Heart left ventricle (tissue), 13 donors: ENCODE measurements at regions not wholly inside any gene's neighbourhood (a gene's known extent, or its start where the extent isn't known, plus 50 kb on each side); places are given as distances from the start of the nearest gene placed in this dataset.

ENCODE experiments used
- POLR2A ChIP-seq, 2 donors: fragments of 450-650 bp; IDR thresholded peaks; one replicate each; pipeline ENCODE4 v1.6.1; 2017; ENCODE audit warnings: antibody characterized with exemption in 2 of 2, mild to moderate bottlenecking in 2 of 2, moderate library complexity in 2 of 2
- TF ChIP-seq, protein P1 (sequence below), 12 donors: fragments of 200-600 bp; sonication (generic) in 4 of 12; IDR thresholded peaks; one replicate each; pipeline versions ENCODE4 v1.5.0 to v1.8.0; 2018 to 2022; ENCODE audit warnings: antibody characterized with exemption in 12 of 12, mild to moderate bottlenecking in 5 of 12
- donor health status: ischemic (EF 13 %, LVEDD 7.1; RV severe dilation, severe dysfunction).
- donor health status: DM: no; HTN: yes; CAD: no.
- donor health status: DM: no; HTN: no; CAD: no.
- donor health status: ischemic (EF 25% LVEDD 6.9; RV normal size, moderate dysfunction).
- donor health status: ischemic (EF 25% LVEDD 5.7; RV mildly dilated, moderate dysfunction).
- donor health status: ischemic (EF 35%, LVEDD 5.7; RV mildly dilated, moderate dysfunction).
- donor health status: nonischemic (EF 11% LVEDD 7.7; RV severe dilation, severe dysfunction).
- donor health status: DM: yes; HTN: yes; CAD: no.
- donor health status: PGD.
- donor health status: ischemic (EF 29% LVEDD 5.4; RV normal size, mild dysfunction).
- donor health status: nonischemic (EF 23%, LVEDD 6.1; RV moderate dilation, normal function).

DNA sequence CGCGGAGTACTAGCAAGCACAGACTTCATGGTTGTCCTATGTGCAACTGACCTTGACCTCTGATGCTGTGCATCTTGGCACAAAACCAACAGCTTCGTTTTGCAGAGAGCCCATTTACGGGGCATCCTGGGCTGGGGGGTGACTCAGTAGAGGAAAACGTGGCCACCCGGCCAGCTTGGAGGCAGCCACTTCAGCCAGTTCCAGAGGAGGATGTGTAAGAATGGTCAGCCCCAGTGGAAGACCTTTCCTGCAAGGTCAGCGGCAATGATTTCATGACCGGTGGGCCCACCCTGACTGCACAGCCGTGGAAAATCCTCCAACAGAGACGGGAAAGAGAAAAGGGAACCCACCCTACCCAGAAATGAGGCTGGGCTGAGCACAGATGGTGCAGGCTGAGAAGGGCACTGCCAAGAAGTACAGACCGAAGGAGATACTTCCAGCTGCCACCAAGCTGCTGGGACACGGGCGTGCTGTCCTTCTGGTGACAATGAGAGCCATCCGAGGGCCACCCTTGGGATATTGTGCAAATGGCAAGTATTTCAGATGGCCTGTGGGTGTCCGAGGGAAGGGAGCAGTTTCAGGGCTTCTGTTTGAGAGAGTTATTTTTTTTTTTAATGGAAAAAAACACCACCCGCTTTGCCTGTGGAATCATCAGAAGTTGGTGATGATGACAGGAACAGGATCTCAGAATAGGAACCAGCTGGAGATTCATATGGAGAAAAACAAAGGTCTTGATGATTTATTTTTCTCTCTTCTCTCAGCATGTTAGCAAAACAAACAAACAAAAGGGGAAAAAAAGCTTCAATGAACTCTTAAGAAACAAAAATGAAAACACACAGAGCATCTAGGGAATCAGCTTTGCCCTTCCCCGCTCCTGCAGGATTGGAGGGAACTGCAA is 120.2 kb upstream of the RFLNA start:
- TF ChIP-seq POLR2A (IDR thresholded peaks at IDR 0.05), result no peak
- TF ChIP-seq, protein P1, sequence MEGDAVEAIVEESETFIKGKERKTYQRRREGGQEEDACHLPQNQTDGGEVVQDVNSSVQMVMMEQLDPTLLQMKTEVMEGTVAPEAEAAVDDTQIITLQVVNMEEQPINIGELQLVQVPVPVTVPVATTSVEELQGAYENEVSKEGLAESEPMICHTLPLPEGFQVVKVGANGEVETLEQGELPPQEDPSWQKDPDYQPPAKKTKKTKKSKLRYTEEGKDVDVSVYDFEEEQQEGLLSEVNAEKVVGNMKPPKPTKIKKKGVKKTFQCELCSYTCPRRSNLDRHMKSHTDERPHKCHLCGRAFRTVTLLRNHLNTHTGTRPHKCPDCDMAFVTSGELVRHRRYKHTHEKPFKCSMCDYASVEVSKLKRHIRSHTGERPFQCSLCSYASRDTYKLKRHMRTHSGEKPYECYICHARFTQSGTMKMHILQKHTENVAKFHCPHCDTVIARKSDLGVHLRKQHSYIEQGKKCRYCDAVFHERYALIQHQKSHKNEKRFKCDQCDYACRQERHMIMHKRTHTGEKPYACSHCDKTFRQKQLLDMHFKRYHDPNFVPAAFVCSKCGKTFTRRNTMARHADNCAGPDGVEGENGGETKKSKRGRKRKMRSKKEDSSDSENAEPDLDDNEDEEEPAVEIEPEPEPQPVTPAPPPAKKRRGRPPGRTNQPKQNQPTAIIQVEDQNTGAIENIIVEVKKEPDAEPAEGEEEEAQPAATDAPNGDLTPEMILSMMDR (IDR thresholded peaks at IDR 0.05), result no peak
